SK-N-SH (cell line): ENCODE measurements at regions not wholly inside any gene's neighbourhood (a gene's known extent, or its start where the extent isn't known, plus 50 kb on each side); places are given as distances from the start of the nearest gene placed in this dataset.

Experiments used
- CHD2 ChIP-seq: fragments of 150-350 bp; IDR thresholded peaks from 2 replicates; pipeline ENCODE4 v1.6.1; 2018; ENCODE audit warnings: low read length; ENCODE audit not compliant: partially characterized antibody
- CTCF ChIP-seq: fragments of 200-600 bp; sonication (generic); IDR thresholded peaks from 2 replicates; pipeline ENCODE4 v1.6.1; 2017; ENCODE audit warnings: antibody characterized with exemption, mild to moderate bottlenecking, moderate library complexity
- MAX ChIP-seq: IDR thresholded peaks from 2 replicates; pipeline ENCODE4 v1.4.0; 2012; ENCODE audit warnings: low read depth
- REST ChIP-seq: IDR thresholded peaks from 2 replicates; pipeline ENCODE4 v1.6.1; 2012; ENCODE audit warnings: mild to moderate bottlenecking, low read depth, low read length, moderate library complexity
- SMC3 ChIP-seq: IDR thresholded peaks from 2 replicates; pipeline ENCODE4 v1.6.1; 2012; ENCODE audit warnings: low read depth, low read length, improper control_type of control experiment

GRCh38 chr3:59254433-59254832 is 204.6 kb upstream of the CFAP20DC start:
- TF ChIP-seq SMC3 = no peak
- TF ChIP-seq CTCF = no peak
- TF ChIP-seq CHD2 = no peak
- no peak for TF ChIP-seq REST
- TF ChIP-seq MAX = no peak
